ENCODE measurements at regions not wholly inside any gene's neighbourhood (a gene's known extent, or its start where the extent isn't known, plus 50 kb on each side); places are given as distances from the start of the nearest gene placed in this dataset.
A peak's percentile ranks its signal among the peaks of the same experiment; 100 is the strongest.

- no peak for DNase-seq
Measured at GRCh38 chr5:3268760-3269330, 326.8 kb upstream of the IRX1 start.

DNA sequence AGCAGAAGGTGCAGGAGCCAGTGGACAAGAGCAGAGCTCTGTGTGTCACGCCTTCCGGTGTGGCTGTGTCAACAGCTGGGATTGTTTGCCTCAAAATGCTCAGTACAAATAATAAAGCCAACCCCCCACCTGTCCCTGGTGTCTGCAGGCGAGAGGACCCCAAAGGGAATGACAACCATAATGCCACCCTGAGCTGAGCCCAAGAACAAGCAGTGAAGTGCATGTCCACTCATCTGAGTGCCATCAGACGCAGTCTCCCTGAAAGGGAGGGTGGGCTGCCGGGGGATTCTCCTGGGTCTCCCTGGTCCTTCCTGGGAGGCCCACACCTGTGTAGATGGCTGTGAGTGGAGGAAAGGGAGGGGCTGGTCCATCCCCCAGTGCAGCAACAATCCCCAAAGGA is 328.8 kb upstream of the IRX1 start:
- DNase-seq: no peak

GRCh38 chr5:3265936-3266335 is 329.7 kb upstream of the IRX1 start:
- no peak for DNase-seq

- no peak for DNase-seq
Measured at GRCh38 chr5:3265131-3265885, 330.3 kb upstream of the IRX1 start.

- no peak for DNase-seq
Measured at GRCh38 chr5:3262451-3262850, 333.2 kb upstream of the IRX1 start.

DNA sequence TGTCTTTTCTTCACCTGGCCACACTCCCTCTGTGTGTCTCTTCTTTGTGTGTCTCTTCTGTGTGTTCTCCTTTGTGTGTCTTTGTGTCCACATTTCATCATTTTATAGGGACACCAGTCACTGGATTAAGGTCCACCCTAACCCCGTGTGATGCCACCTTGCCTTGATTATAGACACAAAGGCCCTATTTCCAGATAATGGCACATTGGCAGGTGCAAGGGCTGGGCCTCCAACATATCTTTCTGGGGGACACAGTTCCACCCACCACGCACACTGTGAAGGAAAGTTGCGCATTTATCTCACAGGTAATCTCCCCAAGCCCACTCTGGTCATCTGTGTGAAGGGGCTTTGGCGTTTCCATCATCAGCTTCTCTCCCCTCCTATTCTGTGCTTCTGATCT is 334.6 kb upstream of the IRX1 start:
- DNase-seq: no peak

DNA sequence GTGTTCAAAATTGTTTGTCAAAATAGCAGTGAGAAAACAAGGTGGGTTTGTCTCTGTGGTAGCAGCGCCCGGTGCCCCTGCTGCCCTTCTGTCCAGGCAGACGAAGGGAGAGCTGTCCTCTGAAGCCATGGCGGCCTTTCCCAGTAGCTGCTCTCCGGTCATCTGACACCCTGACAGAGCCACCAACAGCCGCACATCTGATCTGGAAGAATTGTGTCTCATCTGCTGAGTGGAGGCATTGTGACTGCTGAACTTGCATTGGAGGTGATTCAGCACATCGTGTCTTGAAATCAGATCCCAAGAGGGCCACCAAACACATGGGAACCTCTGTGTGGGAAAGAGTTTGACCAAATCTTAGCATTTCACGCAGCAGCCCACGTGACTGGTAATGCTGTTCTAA is 337.6 kb upstream of the IRX1 start:
- no peak for DNase-seq

DNA sequence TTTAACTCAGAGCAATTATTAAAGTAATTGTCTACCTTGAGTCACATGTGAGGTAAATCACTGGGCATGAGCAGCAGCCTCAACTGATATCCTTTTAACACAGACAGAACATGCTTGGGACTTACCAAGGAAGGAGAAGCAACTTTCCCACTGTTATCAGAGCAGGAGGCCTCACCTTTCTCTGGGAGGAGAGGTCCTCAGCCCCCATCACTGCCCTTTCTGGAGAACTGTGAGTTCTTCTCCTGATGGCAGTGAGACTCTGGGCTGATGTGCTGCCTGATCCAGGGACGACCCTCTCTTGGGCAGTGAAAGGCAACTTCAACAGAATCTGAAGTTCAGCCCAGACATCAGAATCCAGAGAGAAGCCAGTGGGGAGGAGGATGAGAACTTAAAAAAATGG is 343.4 kb upstream of the IRX1 start:
- DNase-seq: no peak

- DNase-seq: no peak
Measured at GRCh38 chr5:3251784-3252183, 343.8 kb upstream of the IRX1 start.

GRCh38 chr5:3249401-3249800 is 346.2 kb upstream of the IRX1 start:
- DNase-seq: no peak

DNA sequence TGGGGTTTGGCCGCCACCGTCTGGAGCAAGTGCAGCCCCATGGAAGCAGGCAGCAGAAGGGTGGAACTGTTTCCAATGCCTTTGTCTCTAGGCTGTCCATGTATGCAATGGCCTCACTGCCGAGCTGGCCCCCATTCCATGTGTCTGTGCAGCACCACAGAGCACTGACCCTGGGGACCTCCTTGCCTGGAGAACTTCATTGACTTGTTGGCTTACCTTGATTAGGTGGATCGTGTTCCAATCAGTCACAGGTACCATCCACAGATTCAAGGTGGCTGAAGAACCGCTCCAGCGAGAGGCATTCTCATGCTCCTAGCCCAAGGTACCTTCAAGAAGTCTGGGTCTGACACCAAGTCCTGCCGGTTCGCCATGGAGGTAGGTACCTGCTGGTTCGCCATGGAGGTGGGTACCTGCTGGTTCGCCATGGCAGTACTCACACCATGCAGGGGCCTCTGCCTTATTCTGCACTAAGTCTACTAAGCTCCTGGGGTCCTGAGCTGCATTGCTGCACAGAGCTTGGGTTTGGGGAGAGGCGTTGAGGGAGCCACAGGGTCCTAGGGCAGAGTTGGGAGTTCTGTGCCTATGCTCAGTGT is 358.3 kb upstream of the IRX1 start:
- no peak for DNase-seq

DNA sequence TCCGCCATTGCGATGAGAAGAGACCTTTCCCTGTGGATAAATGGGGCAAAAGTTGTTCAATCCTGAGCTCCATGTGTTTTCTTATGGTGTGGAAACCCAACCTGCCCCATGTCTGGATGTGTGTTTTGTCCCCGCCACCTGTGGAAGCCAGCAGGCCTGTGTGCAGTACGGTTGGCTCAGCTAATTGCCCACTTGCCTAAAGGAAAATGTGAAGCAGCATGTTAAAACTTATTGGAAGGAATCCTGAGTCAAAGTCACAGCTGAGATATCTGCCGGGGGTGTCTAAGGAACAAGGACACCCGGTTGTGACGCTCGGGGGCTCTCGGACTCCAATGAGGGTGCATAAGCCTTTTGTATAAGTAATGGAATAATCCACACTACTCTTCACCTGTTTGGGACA is 361.1 kb upstream of the IRX1 start:
- DNase-seq: no peak

GRCh38 chr5:3230941-3231340 is 364.7 kb upstream of the IRX1 start:
- no peak for DNase-seq

- DNase-seq: no peak
Measured at GRCh38 chr5:3230254-3230653, 365.4 kb upstream of the IRX1 start.

DNA sequence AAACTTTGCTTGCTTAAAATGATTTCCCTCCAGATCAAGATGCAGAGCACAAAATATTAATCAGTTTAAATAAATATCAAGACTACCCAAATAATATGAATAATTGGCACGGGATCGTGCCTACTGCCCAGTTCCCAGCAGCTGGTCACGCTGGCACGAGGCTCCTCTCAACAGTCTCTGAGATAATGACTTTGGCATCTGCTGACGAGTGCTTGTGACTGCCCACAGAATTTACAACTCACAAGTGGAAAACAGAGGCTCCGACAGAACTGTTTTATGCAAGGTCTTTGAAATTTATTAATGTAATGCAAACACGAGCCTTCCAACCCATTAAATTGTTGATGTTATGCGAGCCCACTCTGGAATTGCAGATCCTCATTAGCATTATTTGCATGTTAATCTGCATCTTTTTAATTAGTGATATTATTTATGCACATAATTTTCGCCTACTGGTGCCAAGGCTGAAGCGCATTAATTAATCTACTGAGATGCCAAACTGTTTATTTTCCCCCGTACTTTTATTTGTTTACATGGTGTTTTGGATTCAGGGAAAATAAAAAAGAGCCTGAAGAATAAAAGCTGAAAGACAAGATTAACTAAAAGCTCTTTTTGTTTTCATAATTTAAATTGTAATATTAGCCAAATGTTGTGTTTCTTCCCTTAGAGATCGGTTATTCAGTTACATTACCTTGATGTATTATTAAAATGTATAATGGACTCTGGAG is 369.3 kb upstream of the IRX1 start:
- DNase-seq: peak; percentile 29

GRCh38 chr5:3225201-3225960 is 370.3 kb upstream of the IRX1 start:
- DNase-seq: no peak

- DNase-seq: no peak
Measured at GRCh38 chr5:3222924-3223323, 372.7 kb upstream of the IRX1 start.

DNA sequence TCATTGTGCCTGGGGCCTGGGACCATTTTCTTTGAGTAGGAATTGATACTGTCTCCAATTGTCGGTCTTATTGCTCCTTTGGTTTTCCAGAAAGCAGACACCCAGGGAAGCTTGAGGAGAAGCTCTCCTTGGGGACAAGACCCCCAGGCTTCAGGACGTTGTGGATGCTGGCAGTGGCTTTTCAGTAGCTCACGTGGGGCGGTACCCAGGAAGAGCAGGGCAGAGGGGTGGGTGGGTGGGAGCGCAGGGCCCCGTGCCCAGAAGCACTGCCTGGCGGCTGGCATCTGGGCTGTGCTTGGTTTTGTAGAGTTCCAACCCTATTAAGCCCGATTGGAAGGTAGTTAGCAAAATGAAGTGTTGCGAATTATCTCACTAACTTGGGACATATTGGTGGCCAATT is 374.2 kb upstream of the IRX1 start:
- DNase-seq: no peak

GRCh38 chr5:3220638-3221288 is 374.9 kb upstream of the IRX1 start:
- no peak for DNase-seq

- DNase-seq: no peak
Measured at GRCh38 chr5:3220201-3220600, 375.4 kb upstream of the IRX1 start.

DNA sequence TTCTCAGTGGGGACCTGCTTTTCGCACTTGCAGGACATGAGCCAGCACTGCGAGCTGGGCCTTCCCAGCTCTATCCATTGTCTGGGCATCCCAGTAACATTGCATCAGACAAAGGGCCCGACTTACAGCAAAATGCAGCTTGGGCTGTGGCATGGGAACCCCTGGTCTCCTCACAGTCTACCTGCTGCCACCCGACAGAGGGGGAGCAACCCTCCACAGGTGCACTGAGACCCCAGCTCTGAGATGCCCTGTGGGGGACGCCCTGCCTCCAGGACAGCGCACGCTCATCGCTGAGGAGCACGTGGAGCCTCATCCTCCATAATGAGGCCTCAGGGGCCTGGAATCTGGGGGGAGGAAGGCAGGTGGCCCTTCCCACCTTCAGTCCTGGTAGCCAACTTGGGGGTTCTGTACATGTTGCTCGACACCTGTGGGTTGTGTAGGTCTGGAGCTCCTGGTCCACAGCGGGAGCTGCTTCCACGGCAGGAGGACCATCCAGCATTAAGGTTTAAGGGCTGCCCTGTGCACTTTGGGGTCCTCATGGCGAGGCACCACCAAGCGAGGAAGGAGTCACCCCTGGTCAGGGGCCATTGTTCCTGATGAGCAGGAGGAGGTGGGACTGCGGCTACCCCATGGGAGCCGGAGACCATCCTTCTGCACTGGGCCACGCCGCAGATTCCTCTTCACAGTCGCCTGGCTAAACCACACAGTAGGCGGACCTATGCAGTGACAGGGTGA is 376.5 kb upstream of the IRX1 start:
- no peak for DNase-seq
